OCI-LY7 (cell line): ENCODE measurements at regions not wholly inside any gene's neighbourhood (a gene's known extent, or its start where the extent isn't known, plus 50 kb on each side); places are given as distances from the start of the nearest gene placed in this dataset.

Experiments used
- EZH2phosphoT487 ChIP-seq: fragments of 200-600 bp; sonication (generic); IDR thresholded peaks from 2 replicates; pipeline ENCODE4 v1.6.1; 2018; ENCODE audit warnings: low read depth, borderline replicate concordance, mild to moderate bottlenecking, mixed run types, antibody characterized with exemption, low read length, moderate library complexity, mixed read lengths
- TF ChIP-seq, protein P1 (sequence below): fragments of 200-600 bp; sonication (generic); conservative IDR thresholded peaks from 2 replicates; pipeline ENCODE4 v1.5.1; 2014; ENCODE audit warnings: mild to moderate bottlenecking, antibody characterized with exemption, low read length, moderate library complexity, mixed read lengths

DNA sequence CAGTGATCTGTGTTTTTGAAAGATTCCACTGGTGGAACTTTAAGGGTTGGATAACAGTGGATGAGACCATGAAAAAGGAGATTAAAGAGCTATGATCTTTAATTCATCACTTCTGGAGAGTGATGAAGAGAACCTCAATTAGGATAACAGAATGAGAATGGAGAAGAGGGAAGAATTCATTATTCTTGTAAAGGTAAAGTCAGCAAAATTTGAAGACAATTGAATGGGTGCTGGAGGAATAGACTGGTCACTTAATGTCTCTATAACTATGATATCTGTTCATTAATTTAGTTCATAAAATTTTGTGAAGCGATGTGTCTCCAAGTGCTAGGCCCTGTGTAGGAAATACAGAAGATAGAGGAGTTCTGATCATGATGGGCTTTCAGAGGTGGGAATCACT is 1013.2 kb upstream of the FANCL start:
- TF ChIP-seq, protein P1, sequence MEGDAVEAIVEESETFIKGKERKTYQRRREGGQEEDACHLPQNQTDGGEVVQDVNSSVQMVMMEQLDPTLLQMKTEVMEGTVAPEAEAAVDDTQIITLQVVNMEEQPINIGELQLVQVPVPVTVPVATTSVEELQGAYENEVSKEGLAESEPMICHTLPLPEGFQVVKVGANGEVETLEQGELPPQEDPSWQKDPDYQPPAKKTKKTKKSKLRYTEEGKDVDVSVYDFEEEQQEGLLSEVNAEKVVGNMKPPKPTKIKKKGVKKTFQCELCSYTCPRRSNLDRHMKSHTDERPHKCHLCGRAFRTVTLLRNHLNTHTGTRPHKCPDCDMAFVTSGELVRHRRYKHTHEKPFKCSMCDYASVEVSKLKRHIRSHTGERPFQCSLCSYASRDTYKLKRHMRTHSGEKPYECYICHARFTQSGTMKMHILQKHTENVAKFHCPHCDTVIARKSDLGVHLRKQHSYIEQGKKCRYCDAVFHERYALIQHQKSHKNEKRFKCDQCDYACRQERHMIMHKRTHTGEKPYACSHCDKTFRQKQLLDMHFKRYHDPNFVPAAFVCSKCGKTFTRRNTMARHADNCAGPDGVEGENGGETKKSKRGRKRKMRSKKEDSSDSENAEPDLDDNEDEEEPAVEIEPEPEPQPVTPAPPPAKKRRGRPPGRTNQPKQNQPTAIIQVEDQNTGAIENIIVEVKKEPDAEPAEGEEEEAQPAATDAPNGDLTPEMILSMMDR: no peak
- TF ChIP-seq EZH2phosphoT487: no peak
